Mesendoderm (in vitro differentiated cells): ENCODE measurements at regions not wholly inside any gene's neighbourhood (a gene's known extent, or its start where the extent isn't known, plus 50 kb on each side); places are given as distances from the start of the nearest gene placed in this dataset.

Experiments used
- DNase-seq: peaks from one replicate; pipeline ENCODE4 v3.0.0; 2013
- H2AK5ac ChIP-seq: 2 replicates; pipeline ENCODE4 v1.6.1; 2013; ENCODE audit warnings: low read length, inconsistent platforms
- H2BK120ac ChIP-seq: 2 replicates; pipeline ENCODE4 v1.6.1; 2013; ENCODE audit warnings: low read depth, mild to moderate bottlenecking, low read length, moderate library complexity, mixed read lengths
- H2BK15ac ChIP-seq: replicated peaks from 2 replicates; pipeline ENCODE4 v1.6.1; 2013; ENCODE audit warnings: low read depth, mild to moderate bottlenecking, moderate library complexity
- H2BK5ac ChIP-seq: 2 replicates; pipeline ENCODE4 v1.6.1; 2013; ENCODE audit warnings: low read length, inconsistent platforms
- H3K18ac ChIP-seq: 2 replicates; pipeline ENCODE4 v1.6.1; 2013; ENCODE audit warnings: mild to moderate bottlenecking, low read length, mixed read lengths
- H3K23ac ChIP-seq: one replicate; pipeline ENCODE4 v1.6.1; 2013; ENCODE audit warnings: low read length
- H3K27ac ChIP-seq: 2 replicates; pipeline ENCODE4 v1.5.1; 2013; ENCODE audit warnings: low read depth, mild to moderate bottlenecking, inconsistent platforms, low read length, moderate library complexity
- H3K27me3 ChIP-seq: 2 replicates; pipeline ENCODE4 v1.6.1; 2013; ENCODE audit warnings: low read length, control low read depth, mild to moderate bottlenecking, inconsistent platforms; ENCODE audit not compliant: insufficient read depth, poor library complexity
- H3K36me3 ChIP-seq: 2 replicates; pipeline ENCODE4 v1.6.1; 2013; ENCODE audit warnings: low read length, inconsistent platforms; ENCODE audit not compliant: control insufficient read depth, insufficient read depth
- H3K4ac ChIP-seq: one replicate; pipeline ENCODE4 v1.6.1; 2013; ENCODE audit warnings: low read depth, mild to moderate bottlenecking, low read length, moderate library complexity
- H3K4me1 ChIP-seq: 2 replicates; pipeline ENCODE4 v1.6.1; 2013; ENCODE audit warnings: low read depth, low read length, inconsistent platforms; ENCODE audit not compliant: control insufficient read depth
- H3K4me2 ChIP-seq: 2 replicates; pipeline ENCODE4 v1.6.1; 2013; ENCODE audit warnings: low read length
- H3K4me3 ChIP-seq: 2 replicates; pipeline ENCODE4 v1.5.1; 2013; ENCODE audit warnings: mild to moderate bottlenecking, low read length
- H3K56ac ChIP-seq: one replicate; pipeline ENCODE4 v1.6.1; 2013; ENCODE audit warnings: low read length
- H3K79me1 ChIP-seq: 2 replicates; pipeline ENCODE4 v1.6.1; 2013; ENCODE audit warnings: low read length, inconsistent platforms
- H3K79me2 ChIP-seq: 2 replicates; pipeline ENCODE4 v1.6.1; 2013; ENCODE audit warnings: mild to moderate bottlenecking, low read length; ENCODE audit not compliant: control insufficient read depth, insufficient read depth
- H3K9ac ChIP-seq: 2 replicates; pipeline ENCODE4 v1.6.1; 2013; ENCODE audit warnings: low read length, inconsistent platforms
- H4K5ac ChIP-seq: one replicate; pipeline ENCODE4 v1.6.1; 2013; ENCODE audit warnings: low read length
- H4K8ac ChIP-seq: one replicate; pipeline ENCODE4 v1.6.1; 2013; ENCODE audit warnings: low read depth, mild to moderate bottlenecking, control low read depth, low read length, moderate library complexity
- WGBS: extraction: QIAGEN DNeasy Blood & Tissue Kit; methylation state at CpG from one replicate; pipeline ENCODE4 v1.1.7; 2013; ENCODE audit warnings: low lambda C conversion rate, missing lambda C conversion rate; ENCODE audit not compliant: insufficient coverage; ENCODE audit errors: extremely low coverage; 5-methylcytosine and 5-hydroxymethylcytosine counted together

GRCh38 chr2:51723691-51724090, 691.8 kb upstream of the NRXN1 start:
- H3K36me3 ChIP-seq = no peaks in the 10 kb centered on the region
- no peak overlapping the region for H3K23ac ChIP-seq
- H3K9ac ChIP-seq = no peak overlapping the region
- no peaks in the 10 kb centered on the region for H3K27me3 ChIP-seq
- no peak overlapping the region for H2BK120ac ChIP-seq
- no peak overlapping the region for H3K56ac ChIP-seq
- no peak for DNase-seq
- no peaks in the 10 kb centered on the region for H3K79me2 ChIP-seq
- no peaks in the 10 kb centered on the region for H3K4me1 ChIP-seq
- no peak overlapping the region for H2BK15ac ChIP-seq
- H4K8ac ChIP-seq = no peak overlapping the region
- no peaks in the 10 kb centered on the region for H3K79me1 ChIP-seq
- WGBS = no CpG with 5 or more reads among the region's 1 CpG
- no peak overlapping the region for H3K27ac ChIP-seq
- no peak overlapping the region for H4K5ac ChIP-seq
- no peak overlapping the region for H2AK5ac ChIP-seq
- no peak overlapping the region for H3K4me3 ChIP-seq
- no peak overlapping the region for H3K4ac ChIP-seq
- no peak overlapping the region for H2BK5ac ChIP-seq
- H3K4me2 ChIP-seq = no peak overlapping the region
- no peak overlapping the region for H3K18ac ChIP-seq

- H3K9ac ChIP-seq = no peak overlapping the region
These were observed 690.4 kb upstream of the NRXN1 start for GRCh38 chr2:51722311-51722710.

GRCh38 chr2:51720826-51721225, 688.9 kb upstream of the NRXN1 start:
- Histone ChIP-seq H3K27ac (no peak overlapping the region), H4K5ac (no peak overlapping the region), H3K27me3 (no peaks in the 10 kb centered on the region), H2AK5ac (no peak overlapping the region), H3K36me3 (no peaks in the 10 kb centered on the region), H2BK5ac (no peak overlapping the region), H3K4me1 (no peaks in the 10 kb centered on the region), H4K8ac (no peak overlapping the region), H3K4me3 (no peak overlapping the region), H3K9ac (no peak overlapping the region), H2BK15ac (no peak overlapping the region), H3K79me1 (no peaks in the 10 kb centered on the region), H3K18ac (no peak overlapping the region), H3K79me2 (no peaks in the 10 kb centered on the region), H3K23ac (no peak overlapping the region), H3K4ac (no peak overlapping the region), H2BK120ac (no peak overlapping the region), H3K56ac (no peak overlapping the region), H3K4me2 (no peak overlapping the region)
- no CpG with 5 or more reads among the region's 1 CpG for WGBS
- no peak for DNase-seq

More at GRCh38 chr2:51722311-51722710, 690.4 kb upstream of the NRXN1 start:
- Histone ChIP-seq H3K23ac (no peak overlapping the region), H2BK5ac (no peak overlapping the region), H3K4ac (no peak overlapping the region), H3K18ac (no peak overlapping the region), H4K8ac (no peak overlapping the region), H3K4me3 (no peak overlapping the region), H3K79me2 (no peaks in the 10 kb centered on the region), H3K27me3 (no peaks in the 10 kb centered on the region), H3K79me1 (no peaks in the 10 kb centered on the region), H3K56ac (no peak overlapping the region), H2BK120ac (no peak overlapping the region), H2BK15ac (no peak overlapping the region), H3K4me1 (no peaks in the 10 kb centered on the region), H3K36me3 (no peaks in the 10 kb centered on the region), H4K5ac (no peak overlapping the region), H3K4me2 (no peak overlapping the region), H3K27ac (no peak overlapping the region), H2AK5ac (no peak overlapping the region)
- 100% methylated on average over 1 of the region's 1 CpG for WGBS
- DNase-seq = no peak

- H2BK15ac ChIP-seq = no peak overlapping the region
- no peak overlapping the region for H3K9ac ChIP-seq
- no peaks in the 10 kb centered on the region for H3K4me1 ChIP-seq
- no peak overlapping the region for H2BK120ac ChIP-seq
- H4K8ac ChIP-seq = no peak overlapping the region
- DNase-seq = no peak
- no peaks in the 10 kb centered on the region for H3K79me2 ChIP-seq
- H2AK5ac ChIP-seq = no peak overlapping the region
- no peak overlapping the region for H3K4ac ChIP-seq
- no peaks in the 10 kb centered on the region for H3K79me1 ChIP-seq
- H3K4me2 ChIP-seq = no peak overlapping the region
- no peak overlapping the region for H3K18ac ChIP-seq
- H3K23ac ChIP-seq = no peak overlapping the region
- no peaks in the 10 kb centered on the region for H3K27me3 ChIP-seq
- no peak overlapping the region for H2BK5ac ChIP-seq
- H3K27ac ChIP-seq = no peak overlapping the region
- H3K56ac ChIP-seq = no peak overlapping the region
- H3K4me3 ChIP-seq = no peak overlapping the region
- H3K36me3 ChIP-seq = no peaks in the 10 kb centered on the region
- no peak overlapping the region for H4K5ac ChIP-seq
These were observed 686.9 kb upstream of the NRXN1 start for GRCh38 chr2:51718881-51719280.

GRCh38 chr2:51717312-51717711, 685.4 kb upstream of the NRXN1 start:
- no peak overlapping the region for H2BK5ac ChIP-seq
- H2BK120ac ChIP-seq = no peak overlapping the region
- H3K56ac ChIP-seq = no peak overlapping the region
- 100% methylated on average over 2 of the region's 3 CpGs for WGBS
- no peaks in the 10 kb centered on the region for H3K36me3 ChIP-seq
- no peak overlapping the region for H3K9ac ChIP-seq
- no peak overlapping the region for H2AK5ac ChIP-seq
- no peak overlapping the region for H4K5ac ChIP-seq
- H3K4me3 ChIP-seq = no peak overlapping the region
- H3K18ac ChIP-seq = no peak overlapping the region
- no peaks in the 10 kb centered on the region for H3K79me1 ChIP-seq
- H3K27ac ChIP-seq = no peak overlapping the region
- H2BK15ac ChIP-seq = no peak overlapping the region
- H4K8ac ChIP-seq = no peak overlapping the region
- no peak overlapping the region for H3K23ac ChIP-seq
- H3K27me3 ChIP-seq = no peaks in the 10 kb centered on the region
- no peak for DNase-seq
- H3K4me2 ChIP-seq = no peak overlapping the region
- H3K4me1 ChIP-seq = no peaks in the 10 kb centered on the region
- no peak overlapping the region for H3K4ac ChIP-seq
- H3K79me2 ChIP-seq = no peaks in the 10 kb centered on the region

GRCh38 chr2:51711766-51712165, 679.8 kb upstream of the NRXN1 start:
- H3K18ac ChIP-seq = no peak overlapping the region
- H3K4me2 ChIP-seq = no peak overlapping the region
- H2AK5ac ChIP-seq = no peak overlapping the region
- no peak overlapping the region for H3K9ac ChIP-seq
- DNase-seq = no peak
- no peaks in the 10 kb centered on the region for H3K4me1 ChIP-seq
- no peak overlapping the region for H3K4ac ChIP-seq
- no peak overlapping the region for H4K5ac ChIP-seq
- H3K27ac ChIP-seq = no peak overlapping the region
- H3K79me2 ChIP-seq = no peaks in the 10 kb centered on the region
- WGBS = no CpG with 5 or more reads among the region's 3 CpGs
- H3K79me1 ChIP-seq = no peaks in the 10 kb centered on the region
- H2BK5ac ChIP-seq = no peak overlapping the region
- H2BK120ac ChIP-seq = no peak overlapping the region
- H4K8ac ChIP-seq = no peak overlapping the region
- H3K27me3 ChIP-seq = no peaks in the 10 kb centered on the region
- H3K4me3 ChIP-seq = no peak overlapping the region
- H3K56ac ChIP-seq = no peak overlapping the region
- no peaks in the 10 kb centered on the region for H3K36me3 ChIP-seq
- no peak overlapping the region for H3K23ac ChIP-seq
- no peak overlapping the region for H2BK15ac ChIP-seq
